GM12864 (cell line): ENCODE measurements at regions not wholly inside any gene's neighbourhood (a gene's known extent, or its start where the extent isn't known, plus 50 kb on each side); places are given as distances from the start of the nearest gene placed in this dataset.
A peak's percentile ranks its signal among the peaks of the same experiment; 100 is the strongest.

Experiments used
- DNase-seq: peaks from one replicate; pipeline ENCODE4 v3.0.0-alpha.2; 2011; ENCODE audit warnings: low read depth
- H3K4me3 ChIP-seq: 2 replicates; pipeline ENCODE4 v1.5.1; 2011; ENCODE audit warnings: mild to moderate bottlenecking, low read depth, low read length, control low read depth
- CTCF ChIP-seq: IDR thresholded peaks from 2 replicates; pipeline ENCODE4 v1.5.1; 2011; ENCODE audit warnings: low read depth, mild to moderate bottlenecking, moderate library complexity, low read length, control low read depth, inconsistent platforms; ENCODE audit errors: missing control alignments

GRCh38 chr21:20404915-20405314 is 593.3 kb upstream of the NCAM2 start:
- no peak for DNase-seq
- no peak for TF ChIP-seq CTCF
- no peak overlapping the region for H3K4me3 ChIP-seq

DNA sequence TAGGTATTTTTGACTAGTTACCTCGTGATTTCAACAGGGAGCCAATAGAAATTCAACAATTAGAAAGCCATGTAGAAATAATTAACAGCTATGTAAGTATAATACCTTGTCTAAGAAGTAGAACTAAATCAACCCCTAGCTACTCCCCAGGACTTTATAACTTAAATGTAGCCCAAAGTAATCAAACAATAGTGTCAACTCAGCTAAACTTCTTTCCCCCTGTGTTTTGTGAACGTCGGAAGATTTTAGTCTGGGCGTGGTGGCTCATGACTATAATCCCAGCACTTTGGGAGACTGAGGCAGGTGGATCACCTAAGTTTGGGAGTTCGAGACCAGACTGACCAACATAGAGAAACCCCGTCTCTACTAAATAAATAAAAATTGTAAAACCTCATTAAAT is 579.9 kb upstream of the NCAM2 start:
- no peak for TF ChIP-seq CTCF
- DNase-seq, result no peak
- H3K4me3 ChIP-seq, result no peak overlapping the region

DNA sequence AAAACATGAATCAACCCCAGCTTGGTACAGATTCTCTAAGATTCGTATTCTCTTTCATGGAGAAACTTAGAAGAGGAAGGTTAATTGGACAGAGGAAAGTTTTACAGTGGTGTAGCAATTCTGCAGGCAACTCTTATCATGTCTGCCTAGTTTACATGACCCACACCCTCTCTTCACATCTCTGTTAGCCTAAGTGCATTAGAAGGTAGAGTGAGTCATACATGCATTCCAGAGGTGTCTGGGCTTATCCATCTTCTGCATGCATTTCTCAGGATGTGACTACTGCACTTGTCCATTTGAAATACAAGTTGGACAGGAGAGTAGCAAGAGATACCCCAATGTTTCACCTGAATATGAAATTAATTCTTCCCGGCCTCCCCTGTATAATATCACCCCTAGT is 578.4 kb upstream of the NCAM2 start:
- no peak for DNase-seq
- H3K4me3 ChIP-seq, result no peak overlapping the region
- no peak for TF ChIP-seq CTCF

DNA sequence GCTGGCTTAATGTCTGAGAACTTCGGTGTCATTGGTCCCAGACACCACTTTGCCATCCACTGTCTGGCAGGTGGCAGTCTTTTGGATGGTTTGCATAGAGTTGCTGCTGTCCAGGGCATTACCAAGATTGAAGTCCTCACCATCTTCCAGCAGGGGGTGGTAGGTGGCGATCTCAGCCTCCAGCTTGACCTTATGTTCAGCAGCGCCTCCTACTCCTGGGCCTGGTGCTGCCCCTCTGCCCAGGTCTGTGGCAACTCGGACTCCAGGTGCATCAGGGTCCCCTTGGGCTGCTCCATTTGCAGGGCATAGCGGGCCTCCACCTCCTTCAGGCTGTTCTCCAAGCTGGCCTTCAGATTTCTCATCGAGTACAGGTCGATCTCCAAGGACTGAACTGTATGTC is 573.3 kb upstream of the NCAM2 start:
- no peak for TF ChIP-seq CTCF
- no peak overlapping the region for H3K4me3 ChIP-seq
- no peak for DNase-seq

DNA sequence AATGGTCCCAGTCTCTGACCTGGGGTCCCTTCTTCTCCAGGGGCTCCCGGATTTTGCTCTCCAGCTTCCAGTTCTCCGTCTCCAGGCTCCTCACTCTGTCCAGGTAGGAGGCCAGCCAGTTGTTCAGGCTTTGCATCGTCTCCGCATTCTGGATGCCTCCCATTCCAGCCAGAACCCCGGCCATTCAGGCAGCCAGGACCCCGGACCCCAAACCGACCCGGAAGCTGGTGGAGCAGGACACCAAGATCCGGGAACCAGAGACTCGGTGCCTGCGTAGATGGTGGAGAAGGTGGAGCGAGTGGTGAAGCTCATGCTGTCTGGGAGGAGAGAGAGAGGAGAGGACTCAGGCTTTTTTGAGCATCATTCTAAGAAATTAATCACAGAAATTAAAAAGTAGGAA is 572.4 kb upstream of the NCAM2 start:
- no peak overlapping the region for H3K4me3 ChIP-seq
- no peak for DNase-seq
- no peak for TF ChIP-seq CTCF

DNA sequence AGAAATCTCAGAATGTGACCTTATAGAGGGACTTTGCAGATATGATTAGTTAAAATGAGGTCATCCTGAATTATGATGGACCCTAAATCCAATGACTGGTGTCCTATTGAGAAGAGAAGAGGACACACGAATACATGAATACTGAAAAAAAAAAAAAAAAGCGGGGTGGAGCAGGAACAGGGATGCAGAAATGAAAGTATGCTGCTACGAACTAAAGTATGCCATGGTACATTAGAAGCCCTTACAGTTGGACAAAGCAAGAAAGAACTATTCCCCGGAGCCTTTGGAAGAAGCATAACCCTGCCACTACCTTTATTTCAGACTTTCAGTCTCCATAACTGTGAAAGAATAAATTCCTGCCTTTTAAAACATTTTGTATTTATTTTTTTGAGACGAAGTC is 557.9 kb upstream of the NCAM2 start:
- no peak for DNase-seq
- no peak overlapping the region for H3K4me3 ChIP-seq
- TF ChIP-seq CTCF, result no peak

- TF ChIP-seq CTCF, result peak; percentile 32
- DNase-seq, result no peak
- no peak overlapping the region for H3K4me3 ChIP-seq
Measured at GRCh38 chr21:20443558-20444155, 554.6 kb upstream of the NCAM2 start.
